Activated CD4-positive, alpha-beta T cell treated with anti-CD3 and anti-CD28 coated beads, Interleukin-2, amount 50 U/mL, for 48 hours (primary cell): ENCODE measurements at regions not wholly inside any gene's neighbourhood (a gene's known extent, or its start where the extent isn't known, plus 50 kb on each side); places are given as distances from the start of the nearest gene placed in this dataset.

Source experiments
- DNase-seq, 2 experiments: peaks; one replicate each; pipeline ENCODE4 v3.0.0-alpha.2; 2020

DNA sequence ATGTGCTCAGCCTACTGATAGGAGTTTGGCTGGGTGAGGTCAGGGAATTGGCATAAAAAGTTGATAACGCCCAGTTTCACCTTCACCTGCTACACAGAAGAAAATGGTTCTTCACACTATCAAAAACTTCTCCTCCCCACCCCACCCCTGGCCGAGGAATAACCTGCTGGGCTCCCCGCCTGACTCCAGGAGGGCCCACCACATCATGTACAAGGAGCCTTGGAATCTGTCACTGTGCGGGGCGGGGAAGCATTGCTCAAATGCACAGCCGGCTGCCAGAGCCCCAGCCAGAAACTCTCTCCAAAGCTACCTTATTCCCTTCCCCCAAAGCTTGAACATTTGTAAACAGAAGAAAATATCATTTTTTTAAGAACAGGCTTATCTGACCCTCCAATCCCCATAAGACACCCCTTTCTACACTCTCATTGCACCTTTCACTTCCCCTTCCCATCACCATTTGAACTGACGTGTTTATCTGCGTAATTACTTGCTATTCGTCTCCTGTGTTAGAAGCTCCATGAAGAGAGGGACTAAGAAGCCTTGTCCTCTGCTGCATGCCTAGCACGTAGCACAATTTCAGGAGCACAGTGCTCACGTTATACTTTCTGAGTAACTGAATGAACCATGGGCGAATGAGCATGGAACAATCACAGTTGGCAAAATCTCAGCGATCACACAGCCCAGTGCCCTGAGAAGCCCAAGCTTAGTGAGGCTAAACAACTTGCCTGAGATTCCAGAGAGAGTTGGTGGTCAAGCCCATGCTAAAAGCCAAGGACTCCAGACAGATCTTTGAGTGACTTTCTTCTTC, 82.9 kb downstream of the HES1 start:
- DNase-seq, result no peak

DNA sequence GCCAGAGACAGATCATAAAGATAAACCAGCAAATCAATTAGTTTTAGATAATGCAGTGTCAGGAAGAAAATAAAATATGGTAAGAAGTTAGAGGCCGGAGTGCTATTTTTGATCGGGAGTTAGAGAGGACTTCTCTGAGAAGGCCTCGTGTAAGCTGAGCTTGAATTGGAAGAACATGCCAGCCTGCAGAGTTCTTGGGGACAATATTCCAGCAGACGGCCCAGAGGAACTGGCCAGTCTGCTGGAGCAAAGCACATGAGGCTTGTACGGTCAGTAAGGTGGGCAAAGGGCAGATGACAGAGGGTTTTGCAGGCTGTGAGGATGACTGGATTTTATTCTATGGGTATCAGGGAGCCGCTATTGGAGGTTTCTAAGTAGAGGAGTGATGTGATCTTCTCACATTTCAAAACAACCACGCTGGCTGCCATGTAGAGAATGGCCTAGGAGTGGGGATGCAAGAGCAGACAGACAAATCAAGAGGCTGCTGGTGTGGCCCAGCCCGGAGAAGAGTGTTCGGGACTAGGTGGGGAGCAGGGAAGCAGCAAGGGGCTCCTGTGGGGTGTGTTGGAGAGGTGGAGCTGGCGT, 84.0 kb downstream of the HES1 start:
- no peak for DNase-seq

DNA sequence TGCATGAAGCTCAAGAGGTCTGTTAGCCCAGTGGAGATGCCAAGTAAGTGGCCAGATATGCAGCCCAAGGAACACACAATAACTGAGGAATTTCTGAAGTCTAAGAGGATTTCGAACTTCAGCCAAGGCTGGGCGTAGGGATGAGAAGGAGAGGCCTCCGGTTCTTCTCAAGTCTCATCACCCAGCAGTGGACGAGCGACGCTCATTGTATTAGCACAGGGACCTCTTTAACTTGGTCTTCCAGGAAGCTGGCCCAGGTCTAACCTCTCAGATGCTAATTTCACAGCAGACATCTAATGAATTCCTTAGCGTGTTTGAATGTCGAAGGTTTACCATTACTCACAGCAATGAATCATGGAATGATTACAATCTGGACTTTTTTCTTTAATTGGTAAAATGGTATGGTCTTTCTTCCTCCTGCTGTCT, 85.0 kb downstream of the HES1 start:
- DNase-seq, result no peak

DNA sequence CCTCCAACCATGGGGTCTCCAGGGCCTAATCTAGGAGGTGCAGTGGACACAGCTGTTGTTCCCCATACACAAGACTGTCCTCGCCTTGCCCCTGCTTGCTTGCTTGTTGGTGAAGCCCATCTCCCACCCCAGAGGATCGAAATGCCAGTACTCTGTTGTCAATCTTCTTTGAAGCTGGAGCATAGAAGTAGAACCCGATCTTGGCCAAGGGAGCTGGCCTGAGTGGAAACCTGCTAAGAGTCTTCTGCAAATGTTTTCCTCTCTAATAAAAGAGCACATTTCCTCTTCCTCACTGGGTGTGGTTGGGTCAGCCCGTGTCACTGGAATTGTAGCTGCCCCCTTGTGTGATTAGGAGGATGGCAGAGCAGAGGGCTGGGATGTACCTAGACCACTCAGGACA, 85.4 kb downstream of the HES1 start:
- DNase-seq, result no peak

DNA sequence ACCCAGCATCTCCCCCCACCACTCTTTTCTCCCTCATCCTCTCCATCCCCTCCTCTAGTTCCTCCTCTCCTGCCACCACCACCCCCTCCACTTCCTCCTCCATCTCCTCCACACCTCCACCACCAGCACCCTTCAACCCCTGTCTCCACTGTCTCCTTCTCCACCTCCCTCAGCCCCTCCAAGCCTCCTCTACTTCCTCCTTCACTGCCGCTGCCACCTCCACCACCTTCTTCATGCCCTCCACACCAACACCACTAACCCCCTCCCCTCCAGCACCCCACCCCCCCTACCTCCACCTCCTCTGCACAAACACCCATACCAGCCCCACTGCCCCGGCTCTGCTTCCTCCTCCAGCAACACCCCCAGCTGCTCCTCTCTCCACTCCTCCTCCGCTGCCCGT, 88.0 kb downstream of the HES1 start:
- no peak for DNase-seq

DNA sequence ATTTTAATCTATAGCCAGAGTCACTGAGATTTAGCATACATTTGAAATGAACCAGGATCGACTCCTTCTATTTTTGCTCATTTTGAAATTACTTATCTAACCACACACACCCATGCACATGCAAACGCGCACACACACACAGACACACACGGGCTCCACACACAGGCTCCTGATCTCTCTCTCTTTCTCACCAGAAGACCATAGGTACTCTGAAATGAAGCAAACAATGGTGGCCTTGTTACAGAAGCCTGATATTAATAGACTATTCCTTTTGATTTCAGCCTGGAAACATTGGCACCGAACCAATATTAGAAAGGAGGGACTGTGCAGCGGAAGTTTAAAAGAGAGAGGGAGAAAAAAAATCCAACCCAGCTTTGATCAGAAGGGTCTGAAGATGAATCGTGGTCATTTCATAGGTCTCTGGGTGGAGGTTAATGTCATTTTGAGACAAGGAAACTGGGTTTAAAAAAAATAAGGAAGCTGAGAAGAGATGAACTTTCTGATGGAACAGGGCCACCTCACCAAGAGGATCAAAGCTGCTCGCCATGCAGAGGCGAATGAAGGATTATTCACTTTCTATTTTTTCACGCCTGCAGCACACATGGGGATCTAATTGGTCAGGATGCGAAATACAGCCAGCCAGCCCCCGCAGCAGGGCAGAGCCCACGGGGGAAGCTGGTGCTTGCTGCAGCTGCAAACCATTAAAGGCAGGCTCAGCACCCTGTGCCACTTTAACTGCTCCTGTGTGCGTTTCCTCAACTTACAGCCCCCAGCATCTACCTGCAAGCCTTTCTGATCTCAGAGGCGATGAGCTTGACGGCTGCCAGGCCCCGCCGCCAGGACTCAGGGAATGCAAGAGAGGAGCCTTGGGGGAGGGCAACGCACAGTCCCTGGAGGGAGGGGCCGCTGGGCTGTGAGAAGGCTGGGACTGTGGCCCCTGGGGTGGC, 88.8 kb downstream of the HES1 start:
- DNase-seq, result no peak

DNA sequence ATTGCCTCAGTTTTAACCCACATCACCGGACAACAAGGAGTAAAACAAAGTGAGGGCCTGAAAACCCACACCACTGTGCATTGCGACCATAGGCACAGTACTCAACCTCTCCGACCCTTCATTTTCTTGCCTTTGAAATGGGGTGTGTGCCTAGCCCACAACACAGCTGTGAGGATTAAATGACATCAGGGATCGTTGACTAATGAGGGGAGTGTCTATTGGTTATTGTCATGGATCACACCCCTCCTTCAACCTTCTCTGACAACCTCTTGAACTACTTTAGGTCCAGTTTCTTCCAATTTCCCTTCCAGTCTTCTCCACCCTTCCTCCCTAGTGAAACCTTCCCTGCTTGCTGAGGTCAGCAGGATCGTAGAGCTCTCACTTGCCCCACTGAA, 89.5 kb downstream of the HES1 start:
- DNase-seq, result no peak

DNA sequence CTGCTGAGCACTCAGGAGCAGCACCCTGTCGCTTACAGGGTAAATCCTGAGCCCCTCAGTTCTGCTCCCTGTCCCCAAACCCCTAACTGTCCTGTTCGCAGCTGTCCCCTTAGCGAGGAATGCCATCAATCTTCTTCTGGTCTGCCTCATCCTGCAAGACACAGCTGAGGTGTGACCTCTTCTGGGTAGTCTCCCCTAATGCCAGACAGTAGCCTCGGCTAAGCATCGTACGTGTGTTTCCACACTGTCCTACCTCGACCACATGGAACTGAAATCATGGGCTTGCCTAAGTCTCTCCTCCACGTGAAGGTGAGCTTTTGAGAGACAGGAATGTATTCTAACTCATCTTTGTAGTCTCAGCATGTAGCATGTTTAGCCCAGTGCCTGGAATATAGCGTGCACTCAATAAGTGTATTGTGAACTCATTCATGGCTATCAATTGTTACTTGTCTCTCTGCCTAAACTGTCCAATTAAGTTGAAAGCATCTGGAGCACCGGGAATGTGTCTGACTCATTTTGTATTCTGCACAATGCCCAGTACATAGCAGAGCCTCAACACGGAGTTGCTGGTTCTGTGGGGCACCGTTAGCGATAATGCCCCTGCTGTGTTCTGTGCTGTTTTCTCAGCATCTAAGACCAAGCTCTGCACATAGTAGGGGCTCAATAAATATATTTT, 90.2 kb downstream of the HES1 start:
- DNase-seq, result no peak

DNA sequence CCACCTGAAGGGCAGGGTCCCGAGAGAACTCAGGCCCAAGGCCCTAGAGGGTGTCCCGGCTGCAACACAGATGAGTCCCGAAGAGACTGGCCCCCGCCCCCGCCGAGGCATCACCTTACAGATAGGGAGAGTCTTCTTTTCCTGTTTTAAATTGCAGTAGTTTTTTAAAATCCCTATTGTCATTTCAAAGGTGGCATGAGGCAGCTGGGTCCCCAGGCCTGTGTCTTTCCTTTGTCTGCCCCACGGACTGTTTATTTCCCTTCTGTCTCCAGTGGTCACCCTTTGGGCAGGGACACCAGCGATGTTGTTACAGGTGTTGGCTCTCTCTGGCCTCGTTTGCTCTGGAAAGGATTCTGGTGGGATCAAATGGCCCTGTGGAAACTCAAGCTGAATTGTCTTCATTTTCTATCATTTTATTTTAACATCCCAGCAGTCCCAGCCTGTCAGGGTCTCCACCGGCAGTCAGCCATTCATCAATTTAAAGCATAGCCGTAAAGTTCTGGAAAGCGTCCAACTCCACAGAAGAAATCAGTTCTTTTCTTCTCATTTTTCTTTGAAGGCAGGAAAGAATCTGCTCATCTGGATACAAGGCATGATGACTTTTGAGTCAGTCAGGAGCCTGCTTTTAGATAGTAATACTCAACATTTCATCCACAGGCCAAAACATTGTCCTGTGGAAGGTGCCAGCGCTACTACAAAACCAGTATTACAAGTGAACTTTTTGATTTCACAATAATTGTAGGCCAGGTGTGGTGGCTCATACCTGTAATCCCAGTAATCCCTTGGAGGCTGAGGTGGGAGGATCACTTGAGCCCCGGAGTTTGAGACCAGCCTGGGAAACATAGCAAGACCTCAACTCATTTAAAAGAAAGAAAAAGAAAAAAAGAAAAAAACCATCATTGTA, 96.2 kb downstream of the HES1 start:
- DNase-seq, result no peak

DNA sequence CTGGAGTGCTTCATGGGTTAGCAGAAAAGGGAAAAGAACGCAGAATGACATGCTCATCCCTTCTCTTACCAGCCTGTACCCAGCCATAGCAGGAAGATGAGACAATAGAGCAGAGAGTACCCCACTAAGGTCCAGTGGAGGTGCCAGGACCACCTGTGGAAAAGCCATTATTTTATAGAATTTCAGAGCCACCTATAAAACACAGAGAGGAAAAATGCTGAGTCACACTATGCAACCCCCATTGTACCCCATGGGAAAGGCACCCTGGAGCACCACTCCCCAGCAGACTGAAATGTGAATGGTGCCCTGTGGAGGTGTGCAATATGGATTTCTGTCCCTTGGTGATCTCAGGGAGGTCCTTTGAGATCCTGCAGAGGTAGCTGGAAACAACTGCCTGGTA, 97.2 kb downstream of the HES1 start:
- DNase-seq, result no peak

DNA sequence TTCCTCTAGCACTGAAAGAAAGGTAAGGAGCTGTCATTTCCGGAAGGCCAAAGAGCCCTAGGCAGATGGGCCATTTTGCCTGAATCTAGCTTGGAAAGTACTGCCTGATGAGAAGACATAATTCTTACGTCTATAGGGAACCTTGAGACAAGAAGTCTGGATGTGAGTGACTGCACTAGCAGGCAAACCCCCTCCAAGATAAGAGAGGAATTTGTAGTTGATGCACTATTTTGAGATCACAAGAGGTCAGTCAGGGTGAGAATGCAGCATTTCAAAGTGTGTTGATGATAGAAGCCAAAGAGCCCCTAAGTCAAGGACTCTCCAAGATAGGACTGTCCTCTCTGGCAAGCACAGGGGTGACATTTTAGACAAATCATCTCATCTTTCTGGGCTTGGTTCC, 99.2 kb downstream of the HES1 start:
- DNase-seq, result no peak

DNA sequence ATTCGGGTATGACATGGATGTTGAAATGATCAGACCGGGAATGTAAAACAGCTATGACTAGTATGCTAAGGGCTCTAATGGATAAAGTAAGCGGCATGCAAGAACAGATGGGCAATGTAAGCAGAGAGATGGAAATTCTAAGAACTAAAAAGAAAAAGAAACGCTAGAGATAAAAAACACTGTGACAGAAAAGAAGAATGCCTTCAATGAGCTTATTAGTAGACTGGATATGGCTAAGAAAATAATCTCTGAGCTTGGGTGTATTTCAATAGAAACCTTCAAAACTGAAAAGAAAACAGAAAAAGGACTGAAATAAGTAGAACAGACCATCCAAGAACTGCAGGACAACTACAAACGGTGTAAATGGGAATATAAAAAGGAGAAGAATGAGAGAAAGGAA, 101.2 kb downstream of the HES1 start:
- DNase-seq, result no peak

DNA sequence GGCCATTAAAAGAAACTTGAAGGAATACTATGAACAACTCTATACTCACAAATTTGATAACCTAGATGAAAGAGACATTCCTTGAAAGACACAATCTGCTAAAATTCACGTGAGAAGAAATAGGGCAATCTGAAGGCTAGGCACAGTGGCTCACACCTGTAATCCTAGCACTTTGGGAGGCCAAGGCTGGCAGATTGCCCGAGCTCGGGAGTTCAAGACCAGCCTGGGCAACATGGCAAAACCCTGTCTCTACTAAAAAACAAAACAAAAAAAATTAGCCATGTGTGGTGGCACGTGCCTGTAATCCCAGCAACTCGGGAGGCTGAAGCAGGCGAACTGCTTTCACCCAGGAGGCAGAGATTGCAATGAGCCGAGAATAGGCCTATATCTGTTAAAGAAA, 104.8 kb downstream of the HES1 start:
- no peak for DNase-seq

DNA sequence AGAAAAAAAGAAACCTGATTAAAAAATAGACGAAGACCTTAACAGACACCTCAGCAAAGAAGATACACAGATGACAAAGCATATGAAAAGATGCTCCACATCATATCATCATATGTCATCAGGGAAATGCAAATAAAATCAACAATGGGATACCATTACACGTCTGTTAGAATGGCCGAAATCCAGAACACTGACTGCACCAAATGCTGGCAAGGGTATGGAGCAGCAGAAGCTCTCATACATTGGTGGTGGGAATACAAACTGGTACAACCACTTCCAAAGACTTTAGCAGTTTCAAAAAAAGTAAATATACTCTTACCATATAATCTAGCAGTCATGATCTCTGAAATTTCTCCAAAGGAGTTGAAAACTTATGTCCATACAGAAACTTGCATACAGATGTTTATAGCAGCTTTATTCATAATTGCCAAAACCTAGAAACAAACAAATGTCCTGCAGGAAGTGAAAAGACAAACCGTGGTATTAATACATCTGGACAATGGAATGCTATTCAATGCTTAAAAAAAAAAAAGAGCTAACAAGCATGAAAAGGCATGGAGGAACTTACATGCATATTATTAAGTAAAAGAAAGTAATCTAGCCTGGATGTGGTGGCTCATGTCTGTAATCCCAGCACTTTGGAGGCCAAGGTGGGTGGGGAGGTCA, 107.4 kb downstream of the HES1 start:
- no peak for DNase-seq

DNA sequence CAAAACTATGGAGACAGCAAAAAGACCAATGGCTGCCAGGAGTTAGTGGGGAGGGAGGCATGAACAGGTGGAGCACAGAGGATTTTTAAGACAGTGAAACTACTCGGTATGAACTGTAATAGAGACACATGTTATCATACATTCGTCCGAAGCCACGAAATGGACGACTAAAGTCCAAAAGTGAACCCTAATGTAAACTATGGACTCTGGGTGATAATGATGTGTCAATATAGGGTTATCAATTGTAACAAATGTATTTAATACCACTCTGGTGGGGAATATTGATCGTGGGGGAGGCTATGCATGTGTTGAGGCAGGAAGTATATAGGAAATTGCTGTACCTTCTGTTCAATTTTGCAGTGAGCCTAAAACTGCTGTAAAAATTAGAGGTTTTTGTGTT, 107.0 kb downstream of the CPN2 start:
- no peak for DNase-seq

DNA sequence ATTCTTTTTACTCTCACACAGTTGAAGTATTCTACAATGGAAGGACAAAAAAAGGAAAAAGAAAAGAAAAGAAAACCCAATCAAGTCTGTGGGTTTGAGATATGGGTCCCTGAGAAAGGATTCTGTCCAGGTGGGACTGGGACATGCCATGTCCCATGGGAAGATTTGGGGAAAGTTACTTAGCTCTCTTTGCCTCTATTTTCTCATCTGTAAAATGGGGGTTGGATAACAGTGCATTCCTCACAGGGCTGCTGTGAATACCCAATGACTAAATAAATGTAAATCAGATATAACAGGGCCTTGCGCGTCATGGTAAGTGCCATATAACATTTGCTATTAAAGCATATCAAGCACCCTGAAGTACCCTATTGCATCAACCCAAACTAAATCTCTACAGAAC, 105.7 kb downstream of the CPN2 start:
- no peak for DNase-seq

DNA sequence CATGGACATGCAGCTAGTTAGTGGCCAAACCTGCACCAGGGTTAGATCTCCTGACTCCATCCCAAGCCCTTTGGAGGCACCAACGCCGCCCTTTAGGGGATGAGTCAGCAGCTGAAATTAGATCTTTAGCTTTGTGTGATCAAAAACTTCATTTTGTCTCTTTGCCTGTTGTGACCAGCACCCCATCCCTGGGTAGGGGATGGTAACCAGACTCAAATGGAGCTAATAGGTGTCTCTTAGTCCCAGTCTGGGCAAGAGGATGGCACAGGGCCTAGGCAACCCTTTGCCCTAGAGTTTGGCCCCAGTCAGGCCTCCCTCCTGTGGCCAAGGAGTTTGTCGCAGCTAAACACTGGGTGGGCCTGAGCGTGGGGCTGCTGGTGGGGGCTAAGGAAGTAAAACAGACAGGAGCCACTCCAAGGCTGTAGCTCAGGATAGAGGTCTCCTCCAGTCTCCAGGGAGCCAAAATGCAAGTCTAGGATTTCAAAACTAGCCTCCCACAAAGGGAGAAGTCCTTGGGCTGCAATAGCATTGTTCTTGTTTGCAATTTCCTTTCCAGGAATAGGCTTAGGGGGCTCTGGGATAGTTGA, 105.1 kb downstream of the CPN2 start:
- no peak for DNase-seq

DNA sequence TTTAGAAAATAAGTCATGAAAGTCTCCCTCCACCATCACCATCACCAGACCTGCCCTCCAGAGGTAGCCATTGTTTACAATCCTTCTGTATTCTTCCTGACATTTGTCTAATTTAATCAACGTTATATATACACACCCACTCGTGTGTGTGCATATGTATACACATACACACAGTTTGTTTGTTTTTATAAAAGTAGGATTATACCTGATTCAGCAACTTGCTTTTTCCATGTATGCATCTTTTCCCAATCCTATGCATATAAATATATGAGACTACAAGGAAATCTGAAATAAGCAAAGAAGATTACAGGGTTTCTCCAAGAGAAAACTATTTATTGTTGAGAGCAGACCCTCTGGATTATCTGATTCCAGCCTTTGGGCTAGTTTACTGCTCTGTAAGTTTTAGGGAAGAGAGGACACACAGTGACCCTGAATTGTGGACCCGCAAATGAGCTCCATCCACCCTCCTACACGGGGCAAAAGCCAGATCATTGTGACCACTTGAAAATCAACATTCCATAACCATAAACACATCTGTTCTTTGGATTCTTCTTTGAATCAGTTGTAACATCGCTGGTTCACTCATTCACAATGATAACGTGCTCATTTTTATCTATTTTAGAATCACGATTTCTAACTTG, 104.3 kb downstream of the CPN2 start:
- no peak for DNase-seq

DNA sequence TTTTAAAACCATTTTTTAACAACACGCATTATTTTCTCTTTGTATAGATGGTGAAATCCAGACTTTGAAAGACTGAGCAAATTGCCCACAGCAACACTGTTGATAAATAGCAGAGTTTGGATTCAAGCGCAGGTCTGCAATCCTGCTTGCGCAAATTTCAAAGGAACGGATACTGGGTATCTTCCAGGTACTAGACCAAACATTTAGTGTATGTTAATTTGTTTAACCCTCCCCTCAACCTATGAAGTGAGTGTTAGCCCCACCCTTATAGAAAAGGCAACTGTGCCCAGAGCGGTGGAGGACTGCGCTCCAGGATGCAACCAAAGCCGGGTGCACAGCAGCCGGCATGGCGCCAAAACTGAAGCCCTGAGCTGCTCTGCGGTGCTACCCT, 103.8 kb downstream of the CPN2 start:
- DNase-seq, result no peak

DNA sequence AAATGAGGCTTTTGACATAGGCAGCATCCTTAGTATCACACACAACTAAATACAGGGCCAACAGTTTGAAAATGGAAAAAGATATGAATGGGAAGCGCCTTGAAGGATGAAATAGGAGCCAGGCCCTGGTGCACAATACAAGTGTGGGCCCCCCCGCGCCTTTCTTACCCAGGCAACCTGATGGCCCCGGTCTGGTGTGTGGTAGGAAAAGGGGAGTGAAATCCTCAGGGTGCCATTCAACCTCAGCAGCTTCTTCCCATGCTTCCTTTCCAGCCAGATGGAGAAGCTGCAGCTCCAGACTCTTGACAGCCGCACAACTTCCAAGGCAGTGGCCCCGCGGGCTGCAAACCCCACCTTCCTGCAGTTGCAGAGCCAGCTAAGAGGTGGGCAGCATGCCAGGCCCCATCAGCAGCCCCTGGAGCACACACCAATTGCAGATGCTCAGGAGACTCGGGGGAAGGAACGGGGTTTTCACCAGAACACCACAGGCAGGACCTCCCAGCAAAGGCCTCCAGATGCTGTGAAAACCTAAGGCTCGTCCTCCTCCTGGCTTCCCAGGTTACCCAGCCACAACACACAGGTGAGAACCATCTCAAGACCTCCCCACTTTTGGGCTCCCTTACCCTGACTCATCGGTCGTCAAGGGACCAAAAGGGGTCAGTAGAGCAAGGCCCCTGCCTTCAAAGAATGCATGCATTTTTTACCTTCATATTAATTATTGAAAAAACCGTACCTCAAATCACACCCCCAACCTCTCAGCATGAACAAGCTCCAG, 101.6 kb downstream of the CPN2 start:
- DNase-seq, result no peak
